GF-D8 (cell line): ENCODE measurements at regions not wholly inside any gene's neighbourhood (a gene's known extent, or its start where the extent isn't known, plus 50 kb on each side); places are given as distances from the start of the nearest gene placed in this dataset.

Experiments
- DNase-seq: peaks from one replicate; lab custom pipeline; 2025; lab: John Stamatoyannopoulos, UW

GRCh38 chr1:81071072-81071858 lies 729.5 kb upstream of the ADGRL2 start:
- no peak for DNase-seq

- no peak for DNase-seq
Observed at GRCh38 chr1:81069856-81070255, 730.9 kb upstream of the ADGRL2 start.

DNA sequence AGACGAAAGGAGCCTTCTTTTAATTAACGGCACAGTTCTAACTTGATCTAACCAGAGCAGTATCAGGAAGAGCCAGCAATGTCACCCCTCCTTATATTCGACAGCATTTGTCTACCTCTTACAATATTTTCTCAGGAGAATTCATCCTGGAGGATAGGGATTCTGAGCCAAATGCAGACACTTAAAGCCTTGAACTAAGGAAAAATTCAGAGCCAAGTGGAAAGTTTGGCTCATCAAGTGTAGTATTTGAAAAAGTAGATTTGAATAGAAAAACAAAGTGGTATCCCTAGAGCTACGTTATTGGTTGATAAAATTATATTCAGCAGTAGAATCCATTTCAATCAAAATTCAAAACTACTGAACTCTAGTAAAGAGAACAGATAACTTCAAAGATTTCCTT lies 732.0 kb upstream of the ADGRL2 start:
- DNase-seq = no peak

GRCh38 chr1:81053826-81054225 lies 746.9 kb upstream of the ADGRL2 start:
- DNase-seq = no peak

DNA sequence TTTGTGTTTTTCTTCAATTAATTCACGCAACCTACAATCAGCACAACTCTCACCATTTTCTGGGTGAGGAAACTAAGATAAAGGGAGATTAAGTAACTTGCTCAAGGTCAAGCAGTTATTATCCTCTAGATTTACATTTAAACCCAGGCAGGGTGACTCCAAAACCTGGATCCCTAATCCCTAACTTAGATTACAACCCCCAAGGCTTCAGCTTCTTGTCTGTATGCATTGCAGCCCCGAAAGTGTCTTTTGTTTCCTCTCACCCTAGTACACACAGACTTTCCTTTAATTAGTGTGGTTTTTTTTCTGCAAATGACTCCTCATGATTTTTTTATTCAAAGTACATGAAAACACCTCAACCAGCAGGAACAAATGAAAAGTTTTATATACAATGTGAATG lies 748.6 kb upstream of the ADGRL2 start:
- no peak for DNase-seq

DNA sequence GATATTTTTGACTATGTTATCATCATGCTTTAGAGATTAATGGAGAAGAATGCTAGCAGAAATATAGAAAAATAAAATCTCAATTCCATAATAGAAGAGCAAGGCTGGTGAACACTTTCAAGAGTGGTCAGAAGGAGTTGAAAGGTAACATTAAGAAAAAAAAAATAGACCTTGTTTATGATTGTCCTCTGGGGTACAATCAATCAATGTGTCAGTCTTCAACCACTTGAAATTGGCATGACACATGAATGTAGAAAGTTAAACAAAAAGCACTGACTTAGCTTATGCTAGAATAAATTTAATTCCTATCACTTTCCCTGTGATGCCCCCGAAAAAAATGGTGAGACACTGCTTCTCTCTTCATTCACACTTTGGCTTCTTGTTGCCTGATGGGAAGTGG lies 750.3 kb upstream of the ADGRL2 start:
- no peak for DNase-seq

- DNase-seq = no peak
Observed at GRCh38 chr1:81044708-81045107, 756.0 kb upstream of the ADGRL2 start.

- DNase-seq = no peak
Observed at GRCh38 chr1:81042225-81042624, 758.5 kb upstream of the ADGRL2 start.

- no peak for DNase-seq
Observed at GRCh38 chr1:81034291-81034690, 766.4 kb upstream of the ADGRL2 start.

DNA sequence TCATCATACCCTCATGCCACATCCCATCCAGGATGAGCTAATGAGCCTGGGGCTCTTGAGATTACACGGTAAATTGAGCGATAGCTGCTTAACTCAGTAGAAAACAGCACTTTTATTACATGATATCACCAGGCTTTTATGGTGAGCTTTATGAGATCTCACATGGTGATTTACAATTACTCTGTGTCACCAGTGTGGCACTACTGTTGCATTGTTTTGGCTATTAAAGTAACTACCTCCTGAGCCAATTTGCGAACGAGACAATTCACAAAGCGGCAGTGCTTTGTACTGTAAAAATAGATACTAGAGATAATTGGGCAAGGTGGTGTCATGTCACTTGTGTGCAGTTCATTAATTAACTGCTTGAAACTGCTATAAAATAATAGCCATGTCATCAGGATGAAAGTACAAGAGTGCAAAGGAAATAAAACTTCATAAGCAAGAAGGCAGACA lies 767.7 kb upstream of the ADGRL2 start:
- no peak for DNase-seq

- DNase-seq = no peak
Observed at GRCh38 chr1:81032374-81032773, 768.4 kb upstream of the ADGRL2 start.

- no peak for DNase-seq
Observed at GRCh38 chr1:81030441-81030840, 770.3 kb upstream of the ADGRL2 start.

DNA sequence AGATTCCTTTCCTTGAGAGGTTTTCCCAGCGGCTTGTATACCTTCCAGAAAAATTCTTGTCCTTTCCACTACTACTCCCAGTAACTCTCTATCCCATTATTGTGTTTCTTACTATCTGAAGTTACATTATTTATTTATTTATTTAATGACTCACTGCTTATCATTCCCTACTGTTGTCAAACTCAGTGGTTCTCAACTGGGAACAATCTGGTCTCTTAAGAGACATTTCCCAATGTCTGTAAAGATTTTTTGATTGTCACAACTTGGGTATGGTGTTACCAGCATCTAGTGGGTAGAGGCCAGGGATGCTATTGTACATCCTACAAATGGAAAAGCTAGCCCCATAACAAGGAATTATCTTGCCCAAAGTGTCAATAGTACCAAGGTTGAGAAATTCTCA lies 771.5 kb upstream of the ADGRL2 start:
- DNase-seq = no peak

GRCh38 chr1:81023187-81023724 lies 777.5 kb upstream of the ADGRL2 start:
- DNase-seq = no peak

DNA sequence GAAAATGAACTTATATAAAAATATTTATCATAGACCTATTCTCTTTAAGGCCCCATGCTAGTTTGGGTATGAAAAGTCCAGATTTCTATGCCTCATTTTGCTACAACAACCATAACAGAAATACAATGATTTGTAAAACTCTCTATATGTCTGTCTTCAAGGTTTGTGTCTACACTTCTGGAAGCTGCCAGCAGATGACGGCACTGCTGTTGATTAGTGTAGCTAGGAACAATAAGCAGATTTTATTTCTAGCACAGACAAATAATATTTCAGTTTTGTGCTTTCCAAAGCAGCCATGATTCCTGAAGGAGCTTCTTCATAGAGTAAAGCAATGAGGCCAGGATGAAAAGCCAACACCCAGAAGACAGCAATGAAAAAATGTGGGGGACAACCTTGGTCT lies 779.6 kb upstream of the ADGRL2 start:
- no peak for DNase-seq

GRCh38 chr1:81020506-81020905 lies 780.2 kb upstream of the ADGRL2 start:
- DNase-seq = no peak

DNA sequence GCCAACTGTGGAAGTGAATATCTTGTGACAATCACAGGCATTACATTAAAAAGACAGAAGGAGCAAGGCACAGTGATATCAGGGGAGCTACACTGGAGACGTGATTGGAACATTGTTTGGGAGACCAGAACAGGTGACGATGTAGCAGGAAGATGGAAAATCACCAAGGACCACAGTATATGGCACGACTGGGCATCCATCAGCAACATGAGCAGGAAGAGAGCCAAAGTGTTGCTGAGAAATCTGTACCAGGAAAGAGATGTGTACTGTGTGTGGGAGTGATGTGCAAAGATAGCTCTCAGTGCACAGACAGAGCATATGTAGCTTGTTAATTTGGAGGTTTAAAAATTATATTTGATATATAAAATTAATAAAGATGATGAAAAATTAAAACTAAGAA lies 790.6 kb upstream of the ADGRL2 start:
- no peak for DNase-seq

- no peak for DNase-seq
Observed at GRCh38 chr1:81008293-81008692, 792.4 kb upstream of the ADGRL2 start.

DNA sequence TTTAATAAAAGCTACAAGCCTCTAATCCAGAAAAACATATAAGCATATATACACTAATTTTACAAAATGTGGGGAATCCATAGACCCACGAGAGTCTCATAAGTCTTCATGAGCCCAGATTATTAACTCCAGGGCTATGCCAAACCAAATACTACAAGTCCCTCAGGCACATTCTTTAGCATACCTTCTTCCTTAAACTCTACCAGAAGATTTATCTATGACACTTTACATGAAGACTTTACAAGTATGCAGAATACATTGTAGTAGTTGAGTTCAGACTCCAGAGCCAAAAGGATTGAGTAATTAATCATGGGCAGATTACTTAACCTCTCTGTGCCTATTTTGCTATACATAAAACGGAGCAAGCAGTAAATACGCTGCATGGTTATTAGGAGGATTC lies 793.7 kb upstream of the ADGRL2 start:
- no peak for DNase-seq

DNA sequence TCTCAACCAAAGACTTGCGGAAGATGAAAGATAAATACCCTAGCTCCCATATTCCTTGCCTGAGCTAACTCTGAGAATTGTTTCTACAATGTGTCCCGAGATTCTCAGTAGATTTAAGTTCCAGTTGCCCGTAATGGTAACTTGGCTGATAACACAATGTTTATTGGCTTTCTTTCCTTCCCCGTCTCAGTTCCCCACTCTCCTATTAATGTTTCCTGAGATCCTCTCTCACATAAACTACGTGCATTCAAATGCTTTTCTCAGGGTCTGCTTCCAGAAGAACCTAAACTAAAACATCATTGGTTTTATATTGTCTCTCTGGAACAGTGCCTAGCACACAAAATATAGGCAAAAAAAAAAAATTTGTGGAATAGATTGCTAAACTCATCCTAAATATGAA lies 794.2 kb upstream of the ADGRL2 start:
- no peak for DNase-seq

- DNase-seq = no peak
Observed at GRCh38 chr1:81004011-81004410, 796.7 kb upstream of the ADGRL2 start.

DNA sequence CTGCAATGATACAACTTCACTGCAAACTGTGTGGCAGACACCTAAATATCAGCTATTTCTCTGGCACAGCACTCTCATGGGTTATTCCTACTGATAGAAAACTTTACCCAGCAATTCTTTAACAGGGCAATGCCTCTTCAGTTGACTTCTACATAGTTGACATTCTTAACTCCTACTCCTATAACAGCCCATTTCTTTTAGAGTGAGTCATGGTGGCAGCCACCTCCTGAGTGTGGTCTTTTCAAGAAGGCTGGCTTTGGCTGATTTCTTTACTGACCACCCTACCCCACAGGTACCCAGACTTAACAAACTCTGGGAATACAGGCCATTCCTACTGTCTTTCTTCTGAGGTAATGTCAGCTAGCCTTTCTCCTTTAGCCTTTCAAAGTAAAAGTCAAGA lies 805.8 kb upstream of the ADGRL2 start:
- no peak for DNase-seq

- DNase-seq = no peak
Observed at GRCh38 chr1:80994038-80994437, 806.7 kb upstream of the ADGRL2 start.
